Vagina (tissue), 2 donors: ENCODE measurements at regions not wholly inside any gene's neighbourhood (a gene's known extent, or its start where the extent isn't known, plus 50 kb on each side); places are given as distances from the start of the nearest gene placed in this dataset.

Experiments used
- DNase-seq, 2 donors: peaks; one replicate each; pipeline ENCODE4 v3.0.0-alpha.2; 2017; ENCODE audit errors: extremely low spot score in 2 of 2
- H3K27ac ChIP-seq: fragments of 200-600 bp; sonication (generic); one replicate; pipeline ENCODE4 v1.5.1; 2019
- H3K27me3 ChIP-seq: fragments of 200-600 bp; sonication (generic); one replicate; pipeline ENCODE4 v1.5.1; 2019
- H3K36me3 ChIP-seq, 2 donors: fragments of 200-600 bp; sonication (generic); one replicate each; pipeline ENCODE4 v1.5.1; 2017 to 2019
- H3K4me1 ChIP-seq: fragments of 200-600 bp; sonication (generic); one replicate; pipeline ENCODE4 v1.5.1; 2019
- H3K4me3 ChIP-seq, 2 donors: fragments of 200-600 bp; sonication (generic); 1 replicate in 1 of 2; 2 replicates in 1 of 2; pipeline ENCODE4 v1.5.1; 2016 to 2019
- H3K9me3 ChIP-seq: fragments of 200-600 bp; sonication (generic); one replicate; pipeline ENCODE4 v1.5.1; 2019
- CTCF ChIP-seq, 3 experiments: fragments of 450-650 bp in 2 of 3; fragments of 200-600 bp in 1 of 3; sonication (generic) in 1 of 3; IDR thresholded peaks; one replicate each; pipeline ENCODE4 v1.5.1; 2017 to 2019; ENCODE audit warnings: antibody characterized with exemption in 3 of 3, mild to moderate bottlenecking in 2 of 3, moderate library complexity in 2 of 3
- POLR2A ChIP-seq, 2 donors: fragments of 450-650 bp; IDR thresholded peaks; one replicate each; pipeline ENCODE4 v1.6.1; 2017; ENCODE audit warnings: antibody characterized with exemption in 2 of 2, mild to moderate bottlenecking in 2 of 2, moderate library complexity in 2 of 2
- POLR2AphosphoS5 ChIP-seq, 2 donors: sonication (generic); formaldehyde crosslinking; IDR thresholded peaks; one replicate each; pipeline ENCODE4 v1.9.0; 2017; ENCODE audit warnings: antibody characterized with exemption in 2 of 2, mild to moderate bottlenecking in 2 of 2, low read depth in 1 of 2; ENCODE audit not compliant: insufficient read depth in 1 of 2
- intact Hi-C: fragments of 100-400 bp; cut with DNase I; formaldehyde crosslinking; loops from one replicate; pipeline ENCODE4 v1.15.1; 2023

GRCh38 chr10:107546986-107547385, 382.5 kb upstream of the SORCS1 start:
- Histone ChIP-seq H3K4me1 (no peaks in the 10 kb centered on the region), H3K36me3 (no peaks in the 10 kb centered on the region), H3K27me3 (no peaks in the 10 kb centered on the region), H3K27ac (no peak overlapping the region), H3K9me3 (no peaks in the 10 kb centered on the region), H3K4me3 (no peak overlapping the region)
- TF ChIP-seq CTCF (IDR thresholded peaks at IDR 0.05) = no peak
- TF ChIP-seq POLR2A (IDR thresholded peaks at IDR 0.05) = no peak
- TF ChIP-seq POLR2AphosphoS5 (IDR thresholded peaks at IDR 0.05; ENCODE audit: insufficient read depth in 1 of 2, low read depth in 1 of 2) = no peak
- intact Hi-C loops = no loop called here
- no peak for DNase-seq

- Histone ChIP-seq H3K4me1 (no peaks in the 10 kb centered on the region), H3K36me3 (no peaks in the 10 kb centered on the region), H3K9me3 (no peaks in the 10 kb centered on the region), H3K27ac (no peak overlapping the region), H3K4me3 (no peak overlapping the region), H3K27me3 (no peaks in the 10 kb centered on the region)
- DNase-seq = no peak
- intact Hi-C loops = no loop called here
- TF ChIP-seq POLR2AphosphoS5 (IDR thresholded peaks at IDR 0.05; ENCODE audit: insufficient read depth in 1 of 2, low read depth in 1 of 2) = no peak
- no peak for TF ChIP-seq CTCF (IDR thresholded peaks at IDR 0.05)
- no peak for TF ChIP-seq POLR2A (IDR thresholded peaks at IDR 0.05)
These were observed 381.8 kb upstream of the SORCS1 start for GRCh38 chr10:107546284-107546683.

- Histone ChIP-seq H3K4me3 (no peak overlapping the region), H3K4me1 (no peaks in the 10 kb centered on the region), H3K27me3 (no peaks in the 10 kb centered on the region), H3K27ac (no peak overlapping the region), H3K36me3 (no peaks in the 10 kb centered on the region), H3K9me3 (no peaks in the 10 kb centered on the region)
- TF ChIP-seq POLR2A (IDR thresholded peaks at IDR 0.05) (no peak), CTCF (IDR thresholded peaks at IDR 0.05) (no peak), POLR2AphosphoS5 (IDR thresholded peaks at IDR 0.05; ENCODE audit: insufficient read depth in 1 of 2, low read depth in 1 of 2) (no peak)
- intact Hi-C loops = no loop called here
- no peak for DNase-seq
These were observed 381.2 kb upstream of the SORCS1 start for GRCh38 chr10:107545717-107546116.

- Histone ChIP-seq H3K4me1 (no peaks in the 10 kb centered on the region), H3K27ac (no peak overlapping the region), H3K36me3 (no peaks in the 10 kb centered on the region), H3K27me3 (no peaks in the 10 kb centered on the region), H3K9me3 (no peaks in the 10 kb centered on the region), H3K4me3 (no peak overlapping the region)
- intact Hi-C loops = no loop called here
- DNase-seq = no peak
- no peak for TF ChIP-seq CTCF (IDR thresholded peaks at IDR 0.05)
These were observed 380.4 kb upstream of the SORCS1 start for GRCh38 chr10:107544706-107545520.

GRCh38 chr10:107542607-107543006, 378.1 kb upstream of the SORCS1 start:
- H3K9me3 ChIP-seq = no peaks in the 10 kb centered on the region
- H3K27ac ChIP-seq = no peak overlapping the region
- H3K36me3 ChIP-seq = no peaks in the 10 kb centered on the region
- DNase-seq = no peak
- no peak overlapping the region for H3K4me3 ChIP-seq
- H3K27me3 ChIP-seq = no peaks in the 10 kb centered on the region
- TF ChIP-seq POLR2A (IDR thresholded peaks at IDR 0.05) = no peak
- TF ChIP-seq POLR2AphosphoS5 (IDR thresholded peaks at IDR 0.05; ENCODE audit: insufficient read depth in 1 of 2, low read depth in 1 of 2) = no peak
- no peak for TF ChIP-seq CTCF (IDR thresholded peaks at IDR 0.05)
- intact Hi-C loops = no loop called here
- H3K4me1 ChIP-seq = no peaks in the 10 kb centered on the region
